Spleen (tissue), 11 donors: ENCODE measurements at regions not wholly inside any gene's neighbourhood (a gene's known extent, or its start where the extent isn't known, plus 50 kb on each side); places are given as distances from the start of the nearest gene placed in this dataset.

Experiments used
- DNase-seq: peaks from one replicate; pipeline ENCODE4 v3.0.0-alpha.2; 2020
- H3K27ac ChIP-seq, 8 donors: fragments of 200-600 bp; sonication (generic) in 7 of 8; 1 replicate in 4 of 8; 2 replicates in 4 of 8; pipeline versions ENCODE4 v1.5.0 to v1.8.0; 2016 to 2021; ENCODE audit warnings: inconsistent platforms in 4 of 8, mild to moderate bottlenecking in 4 of 8, moderate library complexity in 1 of 8
- H3K27me3 ChIP-seq, 7 donors: fragments of 200-600 bp; sonication (generic) in 6 of 7; replicated peaks in 1 of 7; 1 replicate in 4 of 7; 2 replicates in 3 of 7; pipeline versions ENCODE4 v1.5.0 to v1.8.0; 2016 to 2021; ENCODE audit warnings: inconsistent platforms in 3 of 7, mild to moderate bottlenecking in 1 of 7
- H3K36me3 ChIP-seq, 6 donors: fragments of 200-600 bp; sonication (generic) in 5 of 6; 1 replicate in 4 of 6; 2 replicates in 2 of 6; pipeline versions ENCODE4 v1.5.0 to v1.8.0; 2016 to 2021; ENCODE audit warnings: inconsistent platforms in 2 of 6
- H3K4me1 ChIP-seq, 6 donors: fragments of 200-600 bp; sonication (generic) in 5 of 6; 1 replicate in 3 of 6; 2 replicates in 3 of 6; pipeline versions ENCODE4 v1.5.0 to v1.8.0; 2016 to 2021; ENCODE audit warnings: inconsistent platforms in 3 of 6
- H3K4me3 ChIP-seq, 8 donors: fragments of 200-600 bp; sonication (generic) in 7 of 8; 1 replicate in 4 of 8; 2 replicates in 4 of 8; pipeline versions ENCODE4 v1.5.0 to v1.8.0; 2016 to 2021; ENCODE audit warnings: inconsistent platforms in 4 of 8, mild to moderate bottlenecking in 4 of 8, moderate library complexity in 2 of 8
- H3K9me3 ChIP-seq, 8 donors: fragments of 200-600 bp; sonication (generic) in 7 of 8; 1 replicate in 4 of 8; 2 replicates in 4 of 8; pipeline versions ENCODE4 v1.5.0 to v1.8.0; 2016 to 2021; ENCODE audit warnings: inconsistent platforms in 4 of 8
- CTCF ChIP-seq, 11 experiments: fragments of 200-600 bp in 7 of 11; fragments of 450-650 bp in 4 of 11; sonication (generic) in 4 of 11; IDR thresholded peaks in 8 of 11; conservative IDR thresholded peaks in 3 of 11; 1 replicate in 7 of 11; 2 replicates in 4 of 11; pipeline versions ENCODE4 v1.4.0 to v1.8.0; 2016 to 2021; ENCODE audit warnings: antibody characterized with exemption in 11 of 11, inconsistent platforms in 4 of 11, mild to moderate bottlenecking in 1 of 11
- POLR2A ChIP-seq, 3 donors: fragments of 450-650 bp; IDR thresholded peaks; one replicate each; pipeline ENCODE4 v1.5.1; 2017; ENCODE audit warnings: antibody characterized with exemption in 3 of 3, mild to moderate bottlenecking in 1 of 3
- POLR2AphosphoS5 ChIP-seq, 3 donors: sonication (generic); formaldehyde crosslinking; IDR thresholded peaks; one replicate each; pipeline ENCODE4 v1.5.1; 2017; ENCODE audit warnings: antibody characterized with exemption in 3 of 3
- WGBS, 5 donors: extraction: QIAGEN DNeasy Blood & Tissue Kit in 3 of 5; methylation state at CpG; one replicate each; pipeline versions ENCODE4 v1.1.5 to v1.1.7; 2013 to 2018; 5-methylcytosine and 5-hydroxymethylcytosine counted together
- intact Hi-C: fragments of 100-400 bp; cut with DNase I; formaldehyde crosslinking; loops from one replicate; pipeline ENCODE4 v1.15.0; 2023; ENCODE audit warnings: low total_unique reads
- donor health status: healthy with polysubstance abuse.
- donor health status: DM: no; HTN: no; CAD: no; lungs with moderate emphysema.
- donor health status: DM: no; HTN: no; CAD: no.
- donor health status: Bipolar disorder and iron deficiency.
- donor health status: healthy.
- donor health status: DM: no; HTN: no; CAD: no.
- donor health status: DM: yes; HTN: yes; CAD: no.

GRCh38 chr3:87509401-87509800 is 233.0 kb upstream of the POU1F1 start:
- 68 to 89% (median 73%) methylated on average over 11 of the region's 11 CpGs for WGBS, 5 donors
- Histone ChIP-seq H3K9me3 (no peaks in the 10 kb centered on the region), H3K4me1 (no peaks in the 10 kb centered on the region), H3K36me3 (no peaks in the 10 kb centered on the region), H3K27ac (no peak overlapping the region), H3K27me3 (no peaks in the 10 kb centered on the region), H3K4me3 (no peak overlapping the region)
- no peak for TF ChIP-seq POLR2A (IDR thresholded peaks at IDR 0.05)
- no peak for TF ChIP-seq CTCF (IDR thresholded peaks at IDR 0.05 in 8 of 11, conservative IDR thresholded peaks at IDR 0.05 in 3 of 11)
- TF ChIP-seq POLR2AphosphoS5 (IDR thresholded peaks at IDR 0.05) = no peak
- intact Hi-C loops = no loop called here
- no peak for DNase-seq

- H3K9me3 ChIP-seq = no peaks in the 10 kb centered on the region
- no peak for DNase-seq
- no peaks in the 10 kb centered on the region for H3K27me3 ChIP-seq
- TF ChIP-seq CTCF (IDR thresholded peaks at IDR 0.05 in 8 of 11, conservative IDR thresholded peaks at IDR 0.05 in 3 of 11) (no peak), POLR2A (IDR thresholded peaks at IDR 0.05) (no peak), POLR2AphosphoS5 (IDR thresholded peaks at IDR 0.05) (no peak)
- no peak overlapping the region for H3K27ac ChIP-seq
- no peak overlapping the region for H3K4me3 ChIP-seq
- intact Hi-C loops = no loop called here
- WGBS, 5 donors = 74 to 83% (median 79%) methylated on average over 3 of the region's 3 CpGs
- H3K4me1 ChIP-seq = no peaks in the 10 kb centered on the region
- H3K36me3 ChIP-seq = no peaks in the 10 kb centered on the region
Measured at GRCh38 chr3:87508921-87509320, 232.5 kb upstream of the POU1F1 start.

- WGBS, 5 donors = 42 to 66% (median 54%) methylated on average over 1 of the region's 1 CpG
- H3K4me3 ChIP-seq = no peak overlapping the region
- TF ChIP-seq POLR2AphosphoS5 (IDR thresholded peaks at IDR 0.05) = no peak
- TF ChIP-seq CTCF (IDR thresholded peaks at IDR 0.05 in 8 of 11, conservative IDR thresholded peaks at IDR 0.05 in 3 of 11) = no peak
- no peak for TF ChIP-seq POLR2A (IDR thresholded peaks at IDR 0.05)
- no peaks in the 10 kb centered on the region for H3K4me1 ChIP-seq
- H3K9me3 ChIP-seq = no peaks in the 10 kb centered on the region
- H3K27ac ChIP-seq = no peak overlapping the region
- intact Hi-C loops = no loop called here
- H3K27me3 ChIP-seq = no peaks in the 10 kb centered on the region
- no peaks in the 10 kb centered on the region for H3K36me3 ChIP-seq
- no peak for DNase-seq
Measured at GRCh38 chr3:87507753-87508152, 231.4 kb upstream of the POU1F1 start.

GRCh38 chr3:87503900-87504498 is 227.6 kb upstream of the POU1F1 start:
- TF ChIP-seq POLR2AphosphoS5 (IDR thresholded peaks at IDR 0.05) (no peak), CTCF (IDR thresholded peaks at IDR 0.05 in 8 of 11, conservative IDR thresholded peaks at IDR 0.05 in 3 of 11) (peak in 6 of 11 experiments; percentile 27 to 53 (median 44))
- no peak overlapping the region for H3K4me3 ChIP-seq
- H3K4me1 ChIP-seq = no peaks in the 10 kb centered on the region
- no peak overlapping the region for H3K27ac ChIP-seq
- no peak for DNase-seq
- H3K36me3 ChIP-seq = no peaks in the 10 kb centered on the region
- H3K9me3 ChIP-seq = no peaks in the 10 kb centered on the region
- 43 to 56% (median 48%) methylated on average over 8 of the region's 8 CpGs for WGBS, 5 donors
- H3K27me3 ChIP-seq = no peaks in the 10 kb centered on the region
- intact Hi-C loops = no loop called here
